NOMO-1 treated with DMSO at 0.1 percent for 48 hours (cell line): ENCODE measurements at regions not wholly inside any gene's neighbourhood (a gene's known extent, or its start where the extent isn't known, plus 50 kb on each side); places are given as distances from the start of the nearest gene placed in this dataset.

Experiments
- DNase-seq: peaks from one replicate; lab custom pipeline; 2025; ENCODE audit not compliant: unreplicated experiment; lab: John Stamatoyannopoulos, UW

GRCh38 chr3:176737480-176738110 lies 459.7 kb downstream of the TBL1XR1 start:
- DNase-seq: no peak

- no peak for DNase-seq
Observed at GRCh38 chr3:176734146-176734545, 463.1 kb downstream of the TBL1XR1 start.

- DNase-seq: no peak
Observed at GRCh38 chr3:176724394-176724759, 472.9 kb downstream of the TBL1XR1 start.

- no peak for DNase-seq
Observed at GRCh38 chr3:176723758-176724393, 473.4 kb downstream of the TBL1XR1 start.

- no peak for DNase-seq
Observed at GRCh38 chr3:176714034-176714433, 483.2 kb downstream of the TBL1XR1 start.

- DNase-seq: no peak
Observed at GRCh38 chr3:176712191-176712590, 485.1 kb downstream of the TBL1XR1 start.

GRCh38 chr3:176699288-176699687 lies 498.0 kb downstream of the TBL1XR1 start:
- no peak for DNase-seq

- no peak for DNase-seq
Observed at GRCh38 chr3:176697284-176697889, 499.9 kb downstream of the TBL1XR1 start.

GRCh38 chr3:176696816-176697215 lies 500.5 kb downstream of the TBL1XR1 start:
- no peak for DNase-seq

GRCh38 chr3:176692966-176693785 lies 504.1 kb downstream of the TBL1XR1 start:
- DNase-seq: no peak

- no peak for DNase-seq
Observed at GRCh38 chr3:176692199-176692965, 504.9 kb downstream of the TBL1XR1 start.

- no peak for DNase-seq
Observed at GRCh38 chr3:176690083-176690869, 507.0 kb downstream of the TBL1XR1 start.

- no peak for DNase-seq
Observed at GRCh38 chr3:176687754-176688153, 509.5 kb downstream of the TBL1XR1 start.

- no peak for DNase-seq
Observed at GRCh38 chr3:176683382-176683781, 513.9 kb downstream of the TBL1XR1 start.

GRCh38 chr3:176663837-176664831 lies 533.1 kb downstream of the TBL1XR1 start:
- peak; percentile 3 for DNase-seq

GRCh38 chr3:176663387-176663786 lies 533.9 kb downstream of the TBL1XR1 start:
- no peak for DNase-seq

- no peak for DNase-seq
Observed at GRCh38 chr3:176661432-176661964, 535.8 kb downstream of the TBL1XR1 start.

GRCh38 chr3:176655404-176656094 lies 541.7 kb downstream of the TBL1XR1 start:
- DNase-seq: no peak
